Activated CD4-positive, alpha-beta T cell treated with anti-CD3 and anti-CD28 coated beads for 36 hours (primary cell): ENCODE measurements at regions not wholly inside any gene's neighbourhood (a gene's known extent, or its start where the extent isn't known, plus 50 kb on each side); places are given as distances from the start of the nearest gene placed in this dataset.
"Not testable (repeated sequence)": the region's sequence is repeated elsewhere in the genome, so short reads cannot be mapped to it uniquely, and the experiment has no call there.

Experiments used
- ATAC-seq: fragments of 200-7000 bp; cut with Tn5 transposase; one replicate; pipeline ENCODE4 v1.10.0; 2021; ENCODE audit warnings: mild to moderate bottlenecking, moderate library complexity
- CTCF ChIA-PET: fragments of 350-600 bp; sonication (Branson Sonifier 250); formaldehyde crosslinking; loops from one replicate; lab custom pipeline; 2021; ENCODE audit warnings: antibody characterized with exemption; lab: Charles Lee
- POLR2A ChIA-PET: fragments of 350-600 bp; sonication (Branson Sonifier 250); formaldehyde crosslinking; loops from one replicate; lab custom pipeline; 2021; ENCODE audit warnings: antibody characterized with exemption, inconsistent platforms; lab: Charles Lee
- DNase-seq: peaks from one replicate; pipeline ENCODE4 v3.0.0-alpha.2; 2020
- H3K27ac Mint-ChIP-seq: one replicate; pipeline ENCODE4 v1.8.0; 2021; ENCODE audit warnings: mixed read lengths
- H3K27me3 Mint-ChIP-seq: one replicate; pipeline ENCODE4 v1.8.0; 2021; ENCODE audit warnings: mixed read lengths
- H3K36me3 Mint-ChIP-seq: one replicate; pipeline ENCODE4 v1.8.0; 2021; ENCODE audit warnings: low read depth, mixed read lengths
- H3K4me1 Mint-ChIP-seq: one replicate; pipeline ENCODE4 v1.8.0; 2021; ENCODE audit warnings: mixed read lengths
- H3K4me3 Mint-ChIP-seq: one replicate; pipeline ENCODE4 v1.8.0; 2021; ENCODE audit warnings: mild to moderate bottlenecking, moderate library complexity, mixed read lengths
- H3K9me3 Mint-ChIP-seq: one replicate; pipeline ENCODE4 v1.8.0; 2021; ENCODE audit warnings: low read depth, mixed read lengths
- intact Hi-C, 2 experiments: fragments of 100-400 bp; cut with DNase I in 1 of 2; cut with micrococcal nuclease in 1 of 2; formaldehyde crosslinking; loops; one replicate each; pipeline versions ENCODE4 v1.14.2 to v1.15.1; 2022 to 2024; cut with DNase I, micrococcal nuclease

DNA sequence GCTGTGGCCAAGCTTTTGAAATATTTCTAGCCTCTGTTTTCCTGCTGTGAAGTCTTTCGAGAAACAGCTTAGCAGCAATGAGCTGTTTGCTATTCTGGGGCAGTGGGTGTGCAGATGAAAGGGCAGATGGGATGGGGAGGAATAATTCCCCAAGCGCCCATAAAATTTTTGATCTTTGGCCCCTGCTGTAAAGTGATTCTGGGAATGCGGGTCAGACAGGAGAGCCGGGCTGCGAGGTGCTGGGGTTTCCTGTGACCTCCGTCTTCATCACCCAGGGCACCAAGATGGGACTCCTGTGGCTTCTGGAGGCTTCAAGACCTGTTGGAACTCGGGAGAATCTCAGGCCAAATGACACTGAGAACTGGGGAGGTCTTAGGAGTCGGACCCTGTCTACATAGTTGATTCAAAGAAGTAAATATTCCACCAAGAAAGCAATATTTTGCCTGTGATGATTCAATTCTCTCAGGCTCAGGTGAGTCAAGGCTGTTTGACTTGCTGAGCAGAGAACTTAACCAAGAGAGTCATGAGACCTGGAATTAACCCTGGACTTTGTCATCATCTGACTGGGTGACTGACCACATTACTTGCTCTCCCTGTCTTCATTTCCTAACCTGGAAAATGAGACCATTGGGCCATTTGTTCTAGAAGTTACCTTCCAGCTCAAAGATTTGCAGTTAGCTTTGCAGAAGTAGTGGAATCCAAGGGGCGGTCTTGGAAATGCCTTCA lies 86.4 kb downstream of the POLR2M start:
- no peak overlapping the region for H3K27ac Mint-ChIP-seq
- intact Hi-C loops: no loop called here
- H3K36me3 Mint-ChIP-seq: no peaks in the 10 kb centered on the region
- DNase-seq (no peak), ATAC-seq (no peak)
- no peak overlapping the region for H3K4me3 Mint-ChIP-seq
- H3K4me1 Mint-ChIP-seq: no peaks in the 10 kb centered on the region
- ChIA-PET CTCF (interaction anchor here (0.6 to 1.5 kb wide), 2 partner anchors 61 to 68 kb away, joined by 3 to 4 read pairs; no protein-coding TSS in a partner anchor), POLR2A (no interaction called here)
- H3K27me3 Mint-ChIP-seq: peaks cover 3% of the 10 kb centered on the region
- H3K9me3 Mint-ChIP-seq: no peaks in the 10 kb centered on the region

DNA sequence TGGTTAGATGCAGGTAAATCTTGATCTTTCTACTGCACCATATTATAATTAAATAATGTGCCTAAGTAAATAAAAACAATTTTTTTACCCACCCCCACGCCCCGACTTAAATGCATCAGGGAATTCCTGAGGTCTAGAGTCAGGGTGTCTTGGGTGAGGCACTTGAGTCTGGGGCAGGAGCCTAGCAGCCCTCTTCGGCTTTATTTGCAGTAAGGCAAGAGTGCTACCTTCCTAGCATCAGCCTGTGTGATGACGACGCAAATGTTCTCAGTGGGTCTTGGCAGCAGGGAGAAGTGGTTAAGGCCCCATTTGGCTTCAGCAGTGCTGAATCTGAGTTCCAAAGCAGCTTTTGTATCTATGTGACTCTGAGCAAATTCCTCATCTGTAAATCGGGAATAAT lies 88.7 kb downstream of the POLR2M start:
- H3K9me3 Mint-ChIP-seq: no peaks in the 10 kb centered on the region
- DNase-seq (no peak), ATAC-seq (no peak)
- H3K4me1 Mint-ChIP-seq: no peaks in the 10 kb centered on the region
- H3K27ac Mint-ChIP-seq: no peak overlapping the region
- ChIA-PET CTCF (interaction anchor here (1.1 kb wide), 1 partner anchor 63 kb away, joined by 3 read pairs; no protein-coding TSS in a partner anchor), POLR2A (no interaction called here)
- no peak overlapping the region for H3K4me3 Mint-ChIP-seq
- intact Hi-C loops: no loop called here
- no peaks in the 10 kb centered on the region for H3K27me3 Mint-ChIP-seq
- no peaks in the 10 kb centered on the region for H3K36me3 Mint-ChIP-seq

DNA sequence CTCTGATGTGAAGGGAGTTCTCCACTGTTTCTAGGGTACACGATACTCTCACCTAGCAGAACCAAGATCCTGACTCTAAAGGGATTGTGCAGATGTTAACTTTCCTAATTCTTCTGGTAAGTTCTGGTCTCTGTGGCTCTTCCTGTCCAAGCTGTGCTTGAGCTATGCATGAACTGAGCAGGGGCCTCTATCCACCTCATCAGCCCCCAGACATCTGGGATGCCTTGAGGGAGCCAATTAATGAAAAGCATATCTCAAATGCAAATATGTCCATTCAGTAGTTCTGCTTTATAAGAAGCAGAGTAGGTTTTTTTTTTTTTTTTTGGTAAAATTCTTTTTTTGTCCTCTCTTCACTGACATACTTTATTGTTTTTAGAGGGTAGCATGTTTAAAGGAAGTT lies 89.6 kb downstream of the POLR2M start:
- Mint-ChIP-seq H3K27ac (no peak overlapping the region), H3K4me3 (no peak overlapping the region), H3K4me1 (no peaks in the 10 kb centered on the region), H3K9me3 (no peaks in the 10 kb centered on the region), H3K36me3 (no peaks in the 10 kb centered on the region), H3K27me3 (no peaks in the 10 kb centered on the region)
- intact Hi-C loops: no loop called here
- DNase-seq: no peak
- no peak for ATAC-seq
- CTCF ChIA-PET: interaction anchor here (1.1 kb wide), 1 partner anchor 64 kb away, joined by 3 read pairs; no protein-coding TSS in a partner anchor
- POLR2A ChIA-PET: no interaction called here

GRCh38 chr15:57797110-57797509 lies 90.6 kb downstream of the POLR2M start:
- DNase-seq (no peak), ATAC-seq (no peak)
- Mint-ChIP-seq H3K27ac (no peak overlapping the region), H3K27me3 (no peaks in the 10 kb centered on the region), H3K4me3 (no peak overlapping the region), H3K4me1 (no peaks in the 10 kb centered on the region), H3K9me3 (no peaks in the 10 kb centered on the region), H3K36me3 (no peaks in the 10 kb centered on the region)
- ChIA-PET POLR2A (no interaction called here), CTCF (no interaction called here)
- intact Hi-C loops: no loop called here

DNA sequence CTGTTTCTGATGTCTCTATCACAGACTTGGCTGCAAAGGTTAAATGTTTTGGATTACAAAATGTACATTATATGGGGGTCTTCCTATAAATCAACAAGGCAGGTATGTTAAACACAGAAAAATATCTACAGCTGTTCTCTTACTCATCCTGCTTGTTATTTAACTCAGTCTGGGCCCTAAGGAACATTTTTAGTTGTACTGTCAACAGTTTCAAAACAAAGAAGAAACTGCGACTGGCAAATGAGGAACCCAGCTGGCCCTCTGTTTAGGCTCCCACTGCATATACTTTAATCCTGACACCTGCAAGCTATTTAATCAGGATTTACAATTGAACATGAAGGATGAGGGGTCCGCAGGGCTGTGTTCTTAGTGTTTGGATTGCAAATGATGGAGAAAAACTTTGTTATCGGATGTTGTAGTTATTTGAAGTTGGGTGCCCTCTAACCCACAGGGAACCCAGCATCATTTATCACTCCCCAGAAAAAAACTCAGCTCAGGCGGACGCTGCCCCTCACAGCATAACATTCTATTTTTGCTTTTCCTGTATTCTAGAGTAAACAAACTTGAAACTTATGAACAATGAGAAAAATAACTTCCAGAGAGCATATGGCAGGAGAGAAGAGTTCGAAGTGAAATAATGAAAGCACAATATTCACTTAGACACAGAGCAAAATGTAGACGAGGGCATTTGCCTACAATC lies 91.2 kb downstream of the POLR2M start:
- no peak for ATAC-seq
- DNase-seq: no peak
- ChIA-PET POLR2A (no interaction called here), CTCF (no interaction called here)
- no peaks in the 10 kb centered on the region for H3K36me3 Mint-ChIP-seq
- H3K4me1 Mint-ChIP-seq: no peaks in the 10 kb centered on the region
- H3K9me3 Mint-ChIP-seq: no peaks in the 10 kb centered on the region
- H3K27ac Mint-ChIP-seq: no peak overlapping the region
- H3K27me3 Mint-ChIP-seq: no peaks in the 10 kb centered on the region
- no peak overlapping the region for H3K4me3 Mint-ChIP-seq
- intact Hi-C loops: no loop called here

- no peak overlapping the region for H3K27ac Mint-ChIP-seq
- no peaks in the 10 kb centered on the region for H3K27me3 Mint-ChIP-seq
- ATAC-seq (no peak), DNase-seq (no peak)
- intact Hi-C loops: no loop called here
- POLR2A ChIA-PET: no interaction called here
- H3K9me3 Mint-ChIP-seq: peaks cover 2% of the 10 kb centered on the region
- no peak overlapping the region for H3K4me3 Mint-ChIP-seq
- H3K36me3 Mint-ChIP-seq: no peaks in the 10 kb centered on the region
- CTCF ChIA-PET: no interaction called here
- H3K4me1 Mint-ChIP-seq: no peaks in the 10 kb centered on the region
These were observed 99.5 kb downstream of the POLR2M start for GRCh38 chr15:57806003-57806402.

DNA sequence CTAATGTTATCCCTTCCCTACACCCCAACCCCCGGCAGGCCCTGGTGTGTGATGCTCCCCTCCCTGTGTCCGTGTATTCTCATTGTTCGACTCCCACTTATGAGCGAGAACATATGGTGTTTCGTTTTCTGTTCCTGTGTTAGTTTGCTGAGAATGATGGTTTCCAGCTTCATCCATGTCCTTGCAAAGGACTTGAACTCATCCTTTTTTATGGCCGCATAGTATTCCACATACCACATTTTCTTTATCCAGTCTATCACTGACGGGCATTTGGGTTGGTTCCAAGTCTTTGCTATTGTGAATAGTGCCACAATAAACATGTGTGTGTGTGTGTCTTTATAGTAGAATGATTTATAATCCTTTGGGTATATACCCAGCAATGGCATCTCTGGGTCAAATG lies 102.8 kb downstream of the POLR2M start:
- H3K36me3 Mint-ChIP-seq, H3K4me1 Mint-ChIP-seq, DNase-seq, POLR2A ChIA-PET, CTCF ChIA-PET, intact Hi-C loops, H3K27ac Mint-ChIP-seq, ATAC-seq, H3K27me3 Mint-ChIP-seq, H3K9me3 Mint-ChIP-seq, H3K4me3 Mint-ChIP-seq: not testable (repeated sequence)

- intact Hi-C loops: loop anchor here in 1 of 2 experiments (2.0 kb wide), 1 partner anchor 46 kb away; no protein-coding TSS in a partner anchor
- ChIA-PET POLR2A (no interaction called here), CTCF (interaction anchor here (0.9 kb wide), 1 partner anchor 13 kb away, joined by 4 read pairs; no protein-coding TSS in a partner anchor)
- ATAC-seq (no peak), DNase-seq (no peak)
- Mint-ChIP-seq H3K4me1 (no peaks in the 10 kb centered on the region), H3K27me3 (peaks cover 21% of the 10 kb centered on the region), H3K4me3 (no peak overlapping the region), H3K9me3 (no peaks in the 10 kb centered on the region), H3K27ac (no peak overlapping the region), H3K36me3 (no peaks in the 10 kb centered on the region)
These were observed 110.1 kb downstream of the POLR2M start for GRCh38 chr15:57816599-57816998.

DNA sequence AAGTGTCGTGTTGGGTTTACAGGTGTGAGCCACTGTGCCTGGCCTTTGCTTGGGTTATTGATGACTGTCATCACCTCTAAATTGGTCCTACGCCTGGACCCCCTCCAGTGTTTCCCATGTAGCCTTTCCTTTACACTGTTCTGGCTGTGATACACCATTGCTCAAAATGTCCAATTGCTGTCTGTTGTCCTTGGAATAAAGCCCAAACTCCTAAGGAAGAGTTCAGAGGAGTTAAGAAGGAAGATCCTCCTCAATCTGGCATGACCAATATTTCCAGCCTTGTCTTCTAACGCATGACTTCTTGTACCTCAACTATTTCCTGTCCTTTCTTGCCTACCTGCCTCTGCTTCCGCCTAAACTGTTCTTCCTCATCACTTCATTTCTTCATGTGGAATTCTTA lies 113.1 kb downstream of the POLR2M start:
- CTCF ChIA-PET: no interaction called here
- Mint-ChIP-seq H3K27me3 (peaks cover 23% of the 10 kb centered on the region), H3K27ac (no peak overlapping the region), H3K4me1 (no peaks in the 10 kb centered on the region), H3K36me3 (no peaks in the 10 kb centered on the region), H3K9me3 (no peaks in the 10 kb centered on the region), H3K4me3 (no peak overlapping the region)
- DNase-seq: no peak
- POLR2A ChIA-PET: no interaction called here
- ATAC-seq: no peak
- intact Hi-C loops: no loop called here

- no peak overlapping the region for H3K27ac Mint-ChIP-seq
- no peak overlapping the region for H3K4me3 Mint-ChIP-seq
- H3K36me3 Mint-ChIP-seq: no peaks in the 10 kb centered on the region
- CTCF ChIA-PET: no interaction called here
- no peaks in the 10 kb centered on the region for H3K4me1 Mint-ChIP-seq
- H3K27me3 Mint-ChIP-seq: peaks cover 23% of the 10 kb centered on the region
- H3K9me3 Mint-ChIP-seq: no peaks in the 10 kb centered on the region
- no peak for ATAC-seq
- DNase-seq: no peak
- intact Hi-C loops: no loop called here
- POLR2A ChIA-PET: no interaction called here
These were observed 113.6 kb downstream of the POLR2M start for GRCh38 chr15:57820119-57820518.

DNA sequence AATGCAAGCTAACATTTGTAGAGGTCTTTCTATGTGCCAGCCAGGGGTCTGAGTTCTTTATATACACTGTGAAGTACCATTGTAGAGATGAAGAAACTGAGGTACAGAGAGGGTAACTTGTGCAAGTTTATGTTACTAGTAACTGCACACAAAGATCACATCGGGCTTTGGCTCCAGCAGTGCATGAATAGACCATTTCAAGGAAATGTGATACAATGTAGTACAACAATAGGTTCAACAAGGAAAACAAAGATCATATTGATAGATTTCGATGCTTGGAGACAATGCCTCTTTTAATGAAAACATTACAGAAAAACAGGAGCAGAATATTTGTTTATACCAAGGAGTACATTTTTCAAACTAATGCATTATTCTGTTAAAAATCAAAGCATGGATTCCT lies 115.3 kb downstream of the POLR2M start:
- intact Hi-C loops: no loop called here
- Mint-ChIP-seq H3K36me3 (no peaks in the 10 kb centered on the region), H3K4me3 (no peak overlapping the region), H3K27me3 (peaks cover 23% of the 10 kb centered on the region), H3K9me3 (no peaks in the 10 kb centered on the region), H3K4me1 (no peaks in the 10 kb centered on the region), H3K27ac (no peak overlapping the region)
- POLR2A ChIA-PET: no interaction called here
- ATAC-seq (no peak), DNase-seq (no peak)
- CTCF ChIA-PET: no interaction called here

GRCh38 chr15:57823325-57823882 lies 116.9 kb downstream of the POLR2M start:
- Mint-ChIP-seq H3K27ac (no peak overlapping the region), H3K27me3 (peaks cover 16% of the 10 kb centered on the region), H3K36me3 (no peaks in the 10 kb centered on the region), H3K9me3 (no peaks in the 10 kb centered on the region), H3K4me1 (no peaks in the 10 kb centered on the region), H3K4me3 (no peak overlapping the region)
- ChIA-PET CTCF (no interaction called here), POLR2A (no interaction called here)
- ATAC-seq (no peak), DNase-seq (no peak)
- intact Hi-C loops: no loop called here
